Left forelimb (tissue), 1 donor: ENCODE measurements at regions not wholly inside any gene's neighbourhood (a gene's known extent, or its start where the extent isn't known, plus 50 kb on each side); places are given as distances from the start of the nearest gene placed in this dataset.

Source experiments
- DNase-seq: peaks from one replicate; pipeline ENCODE4 v3.0.0-alpha.2; 2018; ENCODE audit warnings: low spot score

DNA sequence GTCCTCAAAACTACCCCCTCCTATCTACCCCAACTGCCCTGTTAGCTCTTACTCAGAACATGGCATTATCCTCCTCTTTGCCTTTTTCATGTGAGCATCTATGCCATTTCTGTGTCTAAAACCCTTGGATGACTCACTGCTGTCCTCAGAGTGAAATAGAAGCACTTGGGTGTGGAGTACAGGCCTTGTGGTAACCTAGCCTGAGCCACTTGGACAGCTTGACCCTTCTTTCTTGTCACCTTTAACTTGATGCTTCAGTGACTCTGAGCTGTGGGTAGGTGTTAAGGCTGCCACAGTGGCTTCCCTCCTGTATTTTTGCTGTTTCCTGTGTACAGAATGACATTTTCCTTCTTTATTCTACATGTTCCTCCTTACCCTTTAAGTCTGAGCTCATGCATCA is 391.4 kb downstream of the SH3GL2 start:
- no peak for DNase-seq

DNA sequence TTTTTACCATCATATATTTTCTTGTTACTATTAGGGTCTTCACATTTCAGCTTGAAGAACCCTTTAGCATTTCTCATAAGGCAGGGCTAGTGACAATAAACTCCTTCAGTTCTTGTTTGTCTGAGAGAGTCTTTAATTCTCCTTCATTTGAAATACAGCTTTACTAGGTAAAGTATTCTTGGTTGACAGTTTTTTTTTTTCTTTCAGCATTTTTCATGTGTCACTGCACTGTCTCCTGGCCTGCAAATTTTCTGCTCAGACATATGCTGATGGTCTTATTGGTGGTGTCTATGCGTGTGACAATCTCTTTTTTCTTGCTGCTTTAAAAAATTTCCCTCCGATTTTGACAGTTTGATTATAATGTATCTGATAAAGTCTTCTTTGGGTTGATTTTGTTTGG is 399.9 kb downstream of the SH3GL2 start:
- DNase-seq = no peak

DNA sequence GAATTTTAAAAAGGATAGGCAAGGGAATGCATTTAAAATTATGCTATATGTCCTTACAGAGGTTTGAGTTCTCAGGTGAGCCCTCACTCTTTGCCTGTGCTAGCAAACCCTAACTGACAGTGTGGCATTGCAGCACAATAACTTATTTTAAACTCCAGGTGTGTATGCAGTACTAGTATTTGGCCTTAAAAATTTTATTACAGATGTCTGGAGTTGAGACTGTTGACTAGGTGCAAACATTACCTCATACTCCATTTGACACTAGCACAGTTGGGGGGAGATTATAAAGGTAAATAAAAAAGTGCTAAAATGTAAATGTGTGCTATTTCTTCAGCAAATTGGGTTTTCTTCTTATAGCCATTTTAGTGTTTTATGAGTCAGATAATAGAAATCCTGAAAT is 407.7 kb downstream of the SH3GL2 start:
- no peak for DNase-seq

DNA sequence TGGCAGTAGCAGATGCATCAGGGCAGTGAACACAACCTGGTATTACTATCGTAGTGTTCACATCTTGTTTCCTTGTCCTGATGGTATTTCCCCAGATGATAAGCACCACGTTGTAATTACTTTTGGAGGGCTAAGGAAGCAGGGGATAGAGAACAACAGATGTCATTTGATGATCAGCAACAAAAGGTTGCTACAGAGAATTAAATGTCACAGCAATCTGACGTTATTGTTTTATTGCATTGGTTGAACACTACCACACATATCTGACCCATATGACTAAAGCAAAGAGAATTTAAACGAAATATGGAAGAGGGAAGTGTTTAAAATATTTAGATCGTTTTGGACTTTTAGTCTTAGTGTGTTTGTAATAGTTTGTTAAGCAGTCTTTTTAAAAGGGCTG is 408.3 kb downstream of the SH3GL2 start:
- no peak for DNase-seq

DNA sequence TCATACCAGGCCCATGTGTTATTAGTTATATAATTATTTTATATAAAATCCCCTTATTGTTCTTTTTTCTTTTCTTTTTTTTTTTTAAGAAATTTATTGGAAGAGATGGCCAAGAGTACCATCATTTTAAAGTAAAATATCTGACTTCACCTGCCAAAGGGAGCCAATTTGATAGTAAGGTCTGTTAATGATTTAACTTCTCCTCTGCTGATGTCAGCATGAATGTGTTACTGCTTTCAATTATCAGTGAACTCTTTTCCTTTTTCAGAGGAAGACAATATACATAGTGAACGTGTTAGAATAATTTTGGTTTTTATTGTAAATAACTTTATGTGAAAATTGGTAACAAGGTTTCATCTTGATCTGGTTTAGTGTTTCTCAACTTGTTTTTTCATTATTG is 409.6 kb downstream of the SH3GL2 start:
- no peak for DNase-seq

DNA sequence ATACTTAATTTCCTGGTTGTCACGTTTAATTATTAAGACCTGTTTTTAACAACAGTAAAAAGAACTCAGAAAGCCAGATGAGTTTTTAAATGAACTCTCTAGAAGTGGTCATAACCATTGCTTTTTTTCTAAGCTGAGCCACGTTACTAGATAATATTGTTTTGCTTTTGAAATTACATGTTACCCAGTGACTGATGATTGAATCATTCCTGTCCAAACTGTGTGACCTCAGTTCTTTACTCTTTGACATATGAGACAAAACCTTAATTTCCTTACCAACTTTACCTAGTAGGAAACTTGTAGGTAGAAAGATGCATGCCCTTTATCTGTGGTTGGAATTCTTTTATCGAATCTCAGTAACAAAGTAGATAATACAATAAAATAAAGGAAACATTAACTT is 411.7 kb downstream of the SH3GL2 start:
- no peak for DNase-seq

DNA sequence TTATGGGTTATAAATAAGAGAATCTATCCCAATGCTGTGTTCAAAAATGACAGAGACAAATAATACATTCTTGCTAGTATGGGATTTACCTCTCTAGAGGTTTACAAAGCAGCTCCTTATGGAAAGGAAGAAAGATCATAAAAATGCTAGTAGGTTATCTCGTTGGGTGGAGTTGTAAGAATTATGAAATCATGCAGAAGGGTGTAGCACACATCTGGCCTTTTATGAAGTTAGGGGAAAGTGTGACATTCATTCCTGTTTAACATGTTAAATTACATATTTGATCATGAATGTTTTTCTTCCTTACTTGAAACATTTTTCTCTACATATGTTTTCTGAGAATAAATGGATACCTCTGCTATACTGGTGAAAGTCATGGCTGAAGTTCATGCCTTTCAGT is 414.2 kb downstream of the SH3GL2 start:
- DNase-seq = no peak

DNA sequence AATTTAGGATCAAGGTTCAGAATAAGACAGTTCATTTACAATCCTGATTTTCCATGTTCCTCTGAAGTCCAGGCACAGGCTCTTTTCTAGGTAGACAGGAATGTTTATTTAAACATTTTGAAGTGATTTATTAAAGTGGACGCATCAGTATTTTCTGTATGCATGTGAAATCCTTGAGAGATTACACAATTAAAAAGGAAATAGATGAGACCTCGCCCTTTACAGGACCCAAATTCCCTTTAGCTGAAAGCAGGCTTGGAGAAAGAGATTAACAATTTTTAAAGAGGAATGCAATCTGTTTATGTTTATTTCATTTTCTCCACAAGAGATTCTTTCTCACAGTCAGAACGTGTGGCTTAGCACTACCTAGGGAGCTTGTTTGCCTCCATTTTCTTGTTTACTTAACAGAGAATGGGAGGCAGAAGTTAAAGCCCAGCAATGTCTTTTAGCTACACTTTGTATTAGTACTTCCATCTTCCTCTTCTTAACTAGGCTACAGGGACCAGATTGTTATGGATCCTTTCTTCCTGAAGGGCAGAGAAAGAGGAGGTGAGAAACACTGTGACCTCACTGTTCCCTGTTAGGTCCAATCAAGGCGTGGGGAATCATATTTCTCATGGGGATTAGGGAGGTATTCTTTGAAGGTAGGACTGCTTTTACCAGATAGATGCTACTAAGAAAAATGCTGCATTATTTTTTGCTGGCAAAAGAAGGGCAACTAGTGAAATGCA is 416.0 kb downstream of the SH3GL2 start:
- DNase-seq = no peak

DNA sequence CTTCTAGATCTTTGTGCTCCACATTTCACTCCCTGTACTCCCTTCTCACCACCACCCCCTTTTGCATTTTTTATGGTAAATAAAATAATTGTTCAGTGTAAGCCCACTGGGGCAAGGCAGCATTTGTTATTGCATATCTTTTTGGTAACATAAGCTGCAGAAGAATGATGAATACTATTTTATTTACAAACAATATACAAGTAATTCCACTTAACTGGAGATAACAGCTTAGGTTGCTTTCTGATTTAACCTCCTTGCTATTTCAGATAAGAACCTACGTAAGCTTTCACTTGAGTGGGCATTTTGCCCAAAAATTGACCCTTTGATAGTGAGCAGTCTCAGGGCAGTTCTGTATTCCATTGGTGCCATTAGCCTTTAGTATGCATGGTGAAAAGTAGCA is 417.9 kb downstream of the SH3GL2 start:
- no peak for DNase-seq

DNA sequence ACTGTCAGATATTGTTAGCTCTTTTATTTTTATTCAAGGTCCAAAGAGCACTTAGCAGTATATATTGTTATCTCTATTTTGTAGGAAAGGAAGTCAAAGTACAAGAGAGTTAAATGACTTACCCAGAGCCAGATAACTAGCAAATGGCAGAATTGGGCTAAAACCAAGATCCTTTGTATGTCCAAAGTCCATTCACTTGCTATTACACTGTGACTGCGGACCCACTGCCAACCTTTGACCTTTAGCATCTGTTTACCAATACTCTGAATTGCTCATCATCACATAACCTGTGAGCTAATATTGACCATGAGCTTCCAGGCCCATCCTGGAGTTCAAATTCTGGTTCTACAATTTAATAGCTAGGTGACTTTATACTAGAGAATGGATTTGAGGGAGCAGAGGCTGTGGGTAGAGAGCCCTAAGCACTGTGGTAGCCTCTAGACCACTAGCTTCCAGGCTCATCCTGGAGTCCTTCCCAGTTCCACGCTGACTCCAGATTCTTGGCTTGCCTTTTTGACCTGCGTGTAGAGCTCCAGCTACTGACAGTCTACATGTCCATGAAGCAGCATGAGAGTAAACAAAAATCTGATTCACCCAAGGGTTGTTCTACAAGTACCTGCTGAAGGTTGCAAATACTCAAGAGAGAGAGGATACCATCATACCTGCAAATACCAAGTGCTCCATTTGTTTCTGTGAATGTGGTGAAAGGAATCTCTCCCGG is 424.0 kb downstream of the SH3GL2 start:
- DNase-seq = no peak

DNA sequence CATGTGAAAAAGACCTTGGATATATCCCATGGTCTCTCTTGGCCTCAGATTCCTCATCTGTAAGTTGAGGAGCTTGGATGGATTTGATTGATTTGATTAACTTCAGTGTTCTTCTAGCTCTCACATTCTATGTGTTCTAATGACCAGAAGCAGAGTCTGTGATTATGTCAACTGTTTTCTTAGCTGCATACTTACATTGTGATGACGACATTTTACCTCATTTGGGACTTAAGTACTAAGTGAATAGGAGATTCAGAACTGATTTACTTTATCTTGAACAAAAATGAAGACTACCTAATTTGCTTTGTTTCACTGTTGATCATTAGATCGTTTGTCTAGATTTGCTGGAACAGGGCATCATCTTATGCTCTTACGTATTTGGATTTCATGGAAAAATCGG is 427.7 kb downstream of the SH3GL2 start:
- DNase-seq = no peak

DNA sequence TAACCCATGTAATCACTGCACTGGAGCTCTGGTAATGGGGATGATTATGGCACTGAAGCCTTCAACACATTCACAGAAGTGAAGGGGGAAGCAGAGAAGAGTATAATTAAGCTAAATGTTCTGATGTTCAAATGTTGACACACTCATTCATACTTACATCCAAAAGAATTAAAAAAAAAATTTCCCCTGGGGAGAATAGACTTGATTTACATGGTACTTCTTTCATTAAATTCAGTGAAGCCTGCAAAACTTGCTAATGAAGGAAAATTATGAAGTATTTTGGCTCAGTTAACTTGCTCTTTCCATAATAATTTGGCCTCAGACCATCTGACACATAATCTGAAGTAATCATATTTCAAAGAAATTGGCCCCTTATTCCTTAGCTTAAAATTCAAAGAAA is 428.8 kb downstream of the SH3GL2 start:
- DNase-seq = no peak

DNA sequence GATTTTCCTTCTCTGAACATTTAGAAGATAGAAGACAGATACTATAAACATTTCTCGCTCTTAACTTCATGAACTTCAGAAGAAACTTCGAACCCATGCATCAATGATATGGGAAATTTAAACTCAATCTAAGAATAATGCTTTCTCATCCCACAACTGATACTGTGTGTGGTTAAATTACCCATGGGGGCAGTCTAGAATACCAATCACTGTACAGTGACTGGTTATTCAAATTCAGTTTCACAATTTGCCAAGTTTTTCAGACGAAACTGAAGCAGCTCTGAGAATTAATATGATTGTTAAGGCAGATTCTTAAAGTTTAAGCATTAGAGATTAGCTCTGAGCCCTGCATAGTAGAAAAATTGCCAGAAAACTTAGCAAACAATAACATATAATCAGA is 431.0 kb downstream of the SH3GL2 start:
- no peak for DNase-seq

DNA sequence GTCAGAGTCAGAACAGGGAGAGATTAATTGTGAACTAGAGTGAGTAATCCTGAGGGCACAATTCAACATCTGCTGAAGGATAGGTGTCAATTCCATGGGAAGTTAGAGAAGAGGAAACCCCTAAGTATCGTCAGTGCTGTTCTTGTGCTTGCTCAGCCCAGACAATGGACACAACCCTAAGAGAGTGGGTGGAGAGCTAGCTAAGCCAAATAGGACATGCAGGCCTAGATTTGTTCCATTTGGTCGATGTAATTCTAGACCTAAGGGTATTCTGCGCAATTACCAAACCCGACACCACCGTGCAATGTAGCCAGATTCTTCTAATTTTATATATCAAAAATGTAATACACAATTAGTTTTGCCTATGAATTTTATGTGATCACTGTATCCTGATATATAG is 431.6 kb downstream of the SH3GL2 start:
- DNase-seq = no peak

DNA sequence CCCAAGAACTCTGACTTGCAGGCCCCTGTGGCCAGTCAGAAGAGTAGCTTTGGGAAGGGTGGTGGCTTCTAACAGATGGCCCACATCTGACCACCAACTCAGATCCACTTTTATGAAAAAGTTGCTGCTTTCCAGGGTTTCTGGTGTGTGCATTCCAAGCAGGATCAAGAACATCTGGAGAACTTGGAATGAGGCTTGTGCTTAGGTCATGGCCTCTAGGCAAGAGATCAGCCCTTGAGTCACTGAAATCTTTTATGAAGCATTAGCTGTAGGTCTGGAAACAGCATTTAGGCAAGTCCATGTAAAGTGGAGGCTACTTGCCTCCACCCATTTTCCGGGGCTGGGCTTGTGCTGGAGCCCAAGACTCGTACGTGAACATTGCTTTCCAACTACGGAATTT is 433.3 kb downstream of the SH3GL2 start:
- DNase-seq = no peak

DNA sequence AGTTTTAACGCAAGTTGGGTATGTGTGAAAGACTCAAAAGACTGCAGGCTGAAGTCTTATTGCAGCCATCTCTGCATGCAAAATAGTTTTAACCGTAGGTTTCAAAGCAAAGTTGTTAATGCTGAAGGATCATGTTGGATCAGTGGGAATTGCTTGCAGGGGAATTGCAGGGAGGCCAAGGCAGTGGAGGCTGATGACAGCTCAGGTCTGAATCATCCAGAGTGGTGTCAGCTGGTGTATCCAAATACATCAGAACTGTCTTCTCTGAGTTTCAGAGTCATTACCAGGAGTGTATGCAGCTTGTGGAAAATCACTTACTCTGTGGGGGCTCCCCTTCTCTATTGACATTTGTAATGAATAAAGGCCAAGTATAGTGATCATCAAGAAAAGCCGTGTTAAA is 435.7 kb downstream of the SH3GL2 start:
- no peak for DNase-seq

DNA sequence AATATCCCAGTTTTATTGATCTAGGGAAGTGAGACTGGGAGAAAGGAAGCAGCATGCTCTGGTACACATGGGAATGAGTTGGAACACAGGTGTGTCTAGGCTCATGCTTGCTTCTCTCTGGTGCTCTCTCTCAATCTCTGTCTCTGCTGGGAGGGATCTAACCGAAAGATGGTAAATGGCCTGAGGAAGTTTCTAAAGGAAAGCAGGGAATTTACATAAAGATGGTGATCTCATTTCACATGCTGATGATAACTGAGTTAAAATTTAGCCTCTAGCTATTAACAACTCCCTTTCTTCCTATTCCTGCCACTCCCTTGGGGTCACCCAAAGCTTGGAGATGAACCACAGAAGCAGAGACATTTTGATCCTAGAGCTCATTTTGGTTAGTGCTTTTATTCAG is 436.2 kb downstream of the SH3GL2 start:
- DNase-seq = no peak

DNA sequence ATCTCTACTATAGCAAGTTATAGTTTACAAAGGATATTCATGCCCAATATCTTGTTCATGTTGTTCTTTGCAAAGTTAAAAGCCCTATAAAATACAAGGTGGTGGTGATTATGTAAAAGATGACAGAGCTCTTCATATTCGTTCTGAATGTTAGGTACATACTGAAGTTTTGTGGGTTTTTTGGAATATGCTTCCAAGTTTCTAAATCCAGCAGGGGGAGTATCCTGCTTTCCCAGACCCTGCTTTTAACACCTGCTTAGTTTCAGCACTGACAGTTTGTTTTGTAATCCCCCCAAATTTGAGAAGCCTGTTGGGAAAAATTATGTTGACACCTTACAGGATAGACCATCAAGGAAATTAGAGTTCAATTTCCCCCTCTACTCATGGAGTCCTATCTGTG is 438.3 kb downstream of the SH3GL2 start:
- DNase-seq = no peak

DNA sequence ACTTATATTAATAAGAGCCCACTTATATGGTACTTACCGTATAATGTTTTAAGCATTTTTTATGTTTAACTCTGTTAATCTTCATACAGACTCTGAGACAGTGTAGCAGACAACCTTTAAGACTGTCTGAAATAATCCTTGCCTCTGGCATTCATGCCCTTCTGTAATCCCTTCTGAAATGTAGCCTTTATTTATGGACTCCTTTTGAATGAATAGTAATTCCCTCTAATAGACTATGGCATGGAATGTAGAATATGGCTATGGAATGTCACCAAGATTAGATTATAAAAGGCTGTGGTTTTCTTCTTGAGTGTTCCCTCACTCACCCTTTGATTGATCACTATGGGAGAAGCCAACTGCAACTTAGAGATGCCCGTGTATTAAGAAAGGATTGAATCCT is 439.4 kb downstream of the SH3GL2 start:
- DNase-seq = no peak

DNA sequence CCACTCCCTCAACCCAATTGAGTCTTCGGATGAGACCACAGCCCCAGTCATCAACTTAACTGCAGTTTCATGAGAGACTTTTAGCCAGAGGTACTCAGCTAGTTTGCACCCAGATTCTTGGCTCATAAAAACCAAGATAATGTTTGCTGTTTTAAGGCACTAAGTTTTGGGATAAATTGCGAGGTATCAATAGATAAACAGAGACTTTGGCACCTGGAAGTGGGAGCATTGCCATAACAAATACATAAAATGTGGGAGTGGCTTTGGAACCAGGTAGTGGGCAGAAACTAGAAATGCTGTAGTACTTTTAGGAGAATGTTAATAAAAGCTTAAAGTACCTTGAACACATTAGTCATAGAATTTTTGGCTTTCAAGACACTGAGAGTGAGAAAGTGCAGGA is 439.8 kb downstream of the SH3GL2 start:
- no peak for DNase-seq

DNA sequence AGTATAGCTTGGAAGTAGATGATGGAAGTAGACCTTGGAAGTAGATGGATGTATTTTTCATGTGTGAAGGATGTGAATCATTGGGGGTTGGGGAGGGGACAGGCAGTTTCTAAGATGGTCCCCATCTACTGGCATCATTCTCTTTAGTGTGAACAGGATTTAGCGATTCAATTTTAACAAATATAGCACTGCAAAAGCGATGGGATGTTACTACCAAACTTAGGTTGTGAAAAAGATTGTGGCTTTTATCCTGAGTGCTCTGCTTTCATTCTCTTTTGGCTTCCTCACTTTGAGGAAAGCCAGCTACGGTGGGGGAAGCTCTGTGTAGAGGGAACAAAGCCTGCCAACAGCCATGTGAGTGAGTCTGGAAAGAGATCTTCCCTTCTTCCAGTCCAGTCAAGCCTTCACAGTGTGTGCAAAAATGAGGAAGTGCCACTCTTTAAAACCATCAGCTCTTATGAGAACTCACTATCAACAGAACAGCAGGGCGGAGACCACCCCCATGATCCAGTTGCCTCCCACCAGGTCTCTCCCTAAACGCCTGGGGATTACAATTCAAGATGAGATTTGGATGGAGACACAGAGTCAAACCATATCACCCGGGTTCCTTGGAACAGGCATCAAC is 441.4 kb downstream of the SH3GL2 start:
- DNase-seq = no peak

DNA sequence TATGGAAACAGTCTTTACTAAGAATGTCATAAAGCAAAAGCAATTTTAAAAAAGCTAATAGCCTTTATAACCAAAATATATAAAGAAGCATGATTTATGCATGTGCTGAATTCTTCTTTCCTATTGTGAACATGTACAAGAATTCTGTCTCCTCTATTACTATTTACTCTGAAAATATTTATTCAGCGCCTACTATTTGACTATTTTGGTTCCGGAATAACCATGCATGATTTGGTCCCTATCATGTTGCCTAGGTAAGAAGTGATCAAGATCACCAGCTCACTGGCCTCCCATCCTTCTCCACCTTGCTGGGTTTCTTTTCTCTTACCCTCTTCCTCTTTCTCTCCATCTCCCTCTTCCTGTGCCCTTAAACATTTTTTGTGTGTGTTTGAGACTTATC is 443.8 kb downstream of the SH3GL2 start:
- DNase-seq = no peak

DNA sequence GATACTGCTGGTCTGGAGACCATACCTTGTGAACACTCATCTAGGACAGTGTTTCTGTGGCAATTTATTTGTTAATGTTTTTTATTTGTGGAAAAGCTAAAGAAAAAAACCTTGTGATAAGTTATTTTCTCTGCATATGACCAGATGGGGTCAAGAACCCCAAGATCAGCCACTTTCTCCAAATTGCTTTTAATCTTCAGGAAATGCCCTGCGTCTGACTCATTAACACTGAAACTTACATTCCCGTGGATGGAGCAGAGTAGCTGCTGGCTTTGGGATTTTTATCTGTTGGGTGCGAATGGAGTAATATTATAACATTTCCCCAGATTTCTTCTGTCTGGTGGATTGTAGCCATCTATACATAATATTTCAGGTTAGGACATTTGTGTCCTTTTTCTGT is 444.5 kb downstream of the SH3GL2 start:
- no peak for DNase-seq

DNA sequence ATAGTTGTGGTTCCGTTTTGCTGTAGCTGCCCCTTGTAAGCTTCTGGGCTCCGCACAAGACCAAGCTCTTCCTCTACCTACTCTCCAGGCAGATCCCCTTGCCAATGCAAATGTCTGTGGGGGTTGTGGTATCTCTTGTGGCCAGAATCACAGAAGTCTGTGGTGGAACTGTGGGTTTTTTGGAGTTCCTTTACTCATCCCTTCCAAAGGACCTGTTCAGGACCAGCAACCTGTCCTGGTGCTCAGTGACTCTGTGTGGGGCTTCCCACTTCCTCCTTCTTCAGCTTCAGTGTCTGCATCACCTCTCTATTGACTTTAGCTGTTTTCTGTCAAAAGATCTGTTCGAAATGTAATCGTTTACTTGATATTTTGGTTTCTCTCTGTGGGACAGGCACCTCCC is 441.3 kb upstream of the ADAMTSL1 start:
- DNase-seq = no peak
